ENCODE measurements at regions not wholly inside any gene's neighbourhood (a gene's known extent, or its start where the extent isn't known, plus 50 kb on each side); places are given as distances from the start of the nearest gene placed in this dataset.

- Histone ChIP-seq H2AFZ (ENCODE audit: low read length) (no peak overlapping the region), H3T11ph (ENCODE audit: low read length) (no peak overlapping the region), H4K20me1 (ENCODE audit: control insufficient read depth, insufficient read depth, insufficient read length) (no peaks in the 10 kb centered on the region), H2AK5ac (ENCODE audit: insufficient read length, low read length) (no peak overlapping the region), H2BK15ac (ENCODE audit: low read depth, low read length) (no peak overlapping the region), H4K8ac (replicated peaks; ENCODE audit: insufficient read length, low read depth, low read length) (no peak overlapping the region), H3K27me3 (ENCODE audit: insufficient read depth, low read length) (no peaks in the 10 kb centered on the region), H4K5ac (ENCODE audit: insufficient read length, low read depth, low read length) (no peak overlapping the region), H4K91ac (ENCODE audit: insufficient read length, low read depth, low read length) (no peak overlapping the region), H3K79me2 (ENCODE audit: insufficient read depth, low read length) (no peaks in the 10 kb centered on the region), H3K9ac (ENCODE audit: extremely low read depth, insufficient read length, low read length) (no peak overlapping the region), H3K56ac (ENCODE audit: insufficient read length, low read depth, low read length) (no peak overlapping the region), H3K23ac (ENCODE audit: insufficient read length, low read depth, low read length) (no peak overlapping the region), H3K4me1 (ENCODE audit: insufficient read depth, low read length) (no peaks in the 10 kb centered on the region), H2BK5ac (ENCODE audit: insufficient read length, low read length) (no peak overlapping the region), H3K23me2 (ENCODE audit: insufficient read length, low read depth, low read length, poor library complexity, severe bottlenecking) (no peaks in the 10 kb centered on the region), H3K14ac (ENCODE audit: insufficient read depth, low read length) (no peak overlapping the region), H2BK120ac (ENCODE audit: low read depth, low read length, poor library complexity, severe bottlenecking) (no peak overlapping the region), H3K79me1 (ENCODE audit: insufficient read depth, low read depth, low read length, poor library complexity, severe bottlenecking) (no peaks in the 10 kb centered on the region), H3K18ac (ENCODE audit: insufficient read length, low read depth, low read length) (no peak overlapping the region), H3K4ac (ENCODE audit: low read depth, low read length) (no peak overlapping the region), H2BK12ac (ENCODE audit: insufficient read length, low read depth, low read length) (no peak overlapping the region), H3K4me2 (ENCODE audit: insufficient read depth, insufficient read length, low read length) (no peak overlapping the region), H3K9me3 (ENCODE audit: control insufficient read depth, low read depth, low read length) (no peaks in the 10 kb centered on the region), H3K27ac (ENCODE audit: insufficient read length, low read depth, low read length) (no peak overlapping the region), H2BK20ac (ENCODE audit: low read depth, low read length, poor library complexity, severe bottlenecking) (no peak overlapping the region)
- peaks cover 0 to 6% of the 10 kb centered on the region in 2 experiments; a peak in 2 of 5 replicates for H3K9me3 Mint-ChIP-seq
- no CpG with 5 or more reads among the region's 2 CpGs for WGBS (ENCODE audit: extremely low coverage, insufficient read length, low lambda C conversion rate)
- no peaks in the 10 kb centered on the region for H3K27me3 Mint-ChIP-seq (ENCODE audit: low read depth)
- TF ChIP-seq, protein P1, sequence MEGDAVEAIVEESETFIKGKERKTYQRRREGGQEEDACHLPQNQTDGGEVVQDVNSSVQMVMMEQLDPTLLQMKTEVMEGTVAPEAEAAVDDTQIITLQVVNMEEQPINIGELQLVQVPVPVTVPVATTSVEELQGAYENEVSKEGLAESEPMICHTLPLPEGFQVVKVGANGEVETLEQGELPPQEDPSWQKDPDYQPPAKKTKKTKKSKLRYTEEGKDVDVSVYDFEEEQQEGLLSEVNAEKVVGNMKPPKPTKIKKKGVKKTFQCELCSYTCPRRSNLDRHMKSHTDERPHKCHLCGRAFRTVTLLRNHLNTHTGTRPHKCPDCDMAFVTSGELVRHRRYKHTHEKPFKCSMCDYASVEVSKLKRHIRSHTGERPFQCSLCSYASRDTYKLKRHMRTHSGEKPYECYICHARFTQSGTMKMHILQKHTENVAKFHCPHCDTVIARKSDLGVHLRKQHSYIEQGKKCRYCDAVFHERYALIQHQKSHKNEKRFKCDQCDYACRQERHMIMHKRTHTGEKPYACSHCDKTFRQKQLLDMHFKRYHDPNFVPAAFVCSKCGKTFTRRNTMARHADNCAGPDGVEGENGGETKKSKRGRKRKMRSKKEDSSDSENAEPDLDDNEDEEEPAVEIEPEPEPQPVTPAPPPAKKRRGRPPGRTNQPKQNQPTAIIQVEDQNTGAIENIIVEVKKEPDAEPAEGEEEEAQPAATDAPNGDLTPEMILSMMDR (conservative IDR thresholded peaks at IDR 0.05), result no peak
- peaks cover 0 to 7% of the 10 kb centered on the region in 2 experiments; a peak in 2 of 4 replicates for H3K4me1 Mint-ChIP-seq
- peaks cover 0 to 6% (median 2%) of the 10 kb centered on the region in 3 experiments; a peak in 3 of 7 replicates for H3K36me3 Mint-ChIP-seq (ENCODE audit: insufficient read depth in 1 of 3, low read depth in 3 of 3)
- no peak overlapping the region for H3K27ac Mint-ChIP-seq
- no peak overlapping the region for H3K4me3 Mint-ChIP-seq
- DNase-seq, result no peak
These were observed 782.3 kb downstream of the BRINP1 start for GRCh38 chr9:118586978-118587377.

All from H9 (cell line).